Uterus (tissue), 2 donors: ENCODE measurements at regions not wholly inside any gene's neighbourhood (a gene's known extent, or its start where the extent isn't known, plus 50 kb on each side); places are given as distances from the start of the nearest gene placed in this dataset.

Experiments used
- CTCF ChIP-seq, 4 experiments: fragments of 200-600 bp in 2 of 4; fragments of 450-650 bp in 2 of 4; sonication (generic) in 2 of 4; IDR thresholded peaks; one replicate each; pipeline ENCODE4 v1.5.1; 2016 to 2019; ENCODE audit warnings: antibody characterized with exemption in 4 of 4, mild to moderate bottlenecking in 2 of 4, moderate library complexity in 1 of 4
- POLR2A ChIP-seq, 2 donors: fragments of 450-650 bp; IDR thresholded peaks; one replicate each; pipeline ENCODE4 v1.6.1; 2016; ENCODE audit warnings: antibody characterized with exemption in 2 of 2, mild to moderate bottlenecking in 1 of 2, moderate library complexity in 1 of 2

- TF ChIP-seq CTCF (IDR thresholded peaks at IDR 0.05) (no peak), POLR2A (IDR thresholded peaks at IDR 0.05) (no peak)
Observed at GRCh38 chr12:59005193-59005955, 85.1 kb upstream of the LRIG3 start.
